GM12875 (cell line): ENCODE measurements at regions not wholly inside any gene's neighbourhood (a gene's known extent, or its start where the extent isn't known, plus 50 kb on each side); places are given as distances from the start of the nearest gene placed in this dataset.

Source experiments
- H3K4me3 ChIP-seq: one replicate; pipeline ENCODE4 v1.5.1; 2011; ENCODE audit warnings: low read depth, low read length, control low read depth
- CTCF ChIP-seq: IDR thresholded peaks from 2 replicates; pipeline ENCODE4 v1.5.1; 2011; ENCODE audit warnings: low read depth, mild to moderate bottlenecking, control low read depth, inconsistent platforms, low read length, moderate library complexity, borderline replicate concordance; ENCODE audit not compliant: insufficient read depth

- H3K4me3 ChIP-seq = no peak overlapping the region
- TF ChIP-seq CTCF = no peak
Observed at GRCh38 chr3:182063742-182064141, 352.0 kb downstream of the SOX2 start.

- H3K4me3 ChIP-seq = no peak overlapping the region
- TF ChIP-seq CTCF = no peak
Observed at GRCh38 chr3:182067423-182067822, 355.7 kb downstream of the SOX2 start.

GRCh38 chr3:182078316-182078715, 366.6 kb downstream of the SOX2 start:
- no peak for TF ChIP-seq CTCF
- no peak overlapping the region for H3K4me3 ChIP-seq

GRCh38 chr3:182078929-182079328, 367.2 kb downstream of the SOX2 start:
- TF ChIP-seq CTCF = no peak
- no peak overlapping the region for H3K4me3 ChIP-seq

- no peak for TF ChIP-seq CTCF
- H3K4me3 ChIP-seq = no peak overlapping the region
Observed at GRCh38 chr3:182081096-182081495, 369.4 kb downstream of the SOX2 start.

GRCh38 chr3:182083112-182083511, 371.4 kb downstream of the SOX2 start:
- H3K4me3 ChIP-seq = no peak overlapping the region
- no peak for TF ChIP-seq CTCF

GRCh38 chr3:182092662-182093262, 381.0 kb downstream of the SOX2 start:
- no peak overlapping the region for H3K4me3 ChIP-seq

More at GRCh38 chr3:182092662-182093262, 381.0 kb downstream of the SOX2 start:
- no peak for TF ChIP-seq CTCF
